ENCODE measurements at regions not wholly inside any gene's neighbourhood (a gene's known extent, or its start where the extent isn't known, plus 50 kb on each side); places are given as distances from the start of the nearest gene placed in this dataset.
"Not testable (repeated sequence)": the region's sequence is repeated elsewhere in the genome, so short reads cannot be mapped to it uniquely, and the experiment has no call there.

- not testable (repeated sequence) for TF ChIP-seq CTCF (optimal IDR thresholded peaks at IDR 0.05 in 1 of 3, IDR thresholded peaks at IDR 0.05 in 1 of 3, conservative IDR thresholded peaks at IDR 0.05 in 1 of 3; ENCODE audit: extremely low read depth in 1 of 3, insufficient read depth in 2 of 3, low read length in 3 of 3); EZH2 (IDR thresholded peaks at IDR 0.05; ENCODE audit: low read length)
Measured at GRCh38 chr10:47699854-47700253, 63.5 kb downstream of the SYT15B start.

Data from keratinocyte (primary cell).